ENCODE measurements at regions not wholly inside any gene's neighbourhood (a gene's known extent, or its start where the extent isn't known, plus 50 kb on each side); places are given as distances from the start of the nearest gene placed in this dataset.

DNA sequence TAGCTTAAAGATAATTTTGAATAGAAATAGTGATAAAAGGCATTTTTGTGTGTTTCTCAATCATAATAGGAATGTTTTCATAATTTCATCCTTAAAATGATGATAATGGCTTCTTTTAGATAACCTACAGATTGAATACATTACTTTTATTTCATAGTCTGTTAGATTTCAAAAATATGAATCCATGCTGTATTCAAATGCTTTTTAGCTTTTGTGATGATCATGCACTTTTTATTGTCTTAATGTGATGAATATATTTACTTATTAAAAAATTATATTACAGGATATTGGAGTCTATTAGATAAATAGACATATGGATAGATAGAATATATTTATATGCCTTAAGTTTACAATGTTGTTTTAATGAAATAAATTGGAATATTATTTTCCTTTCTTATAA, 886.8 kb upstream of the NOVA1 start:
- TF ChIP-seq CTCF (IDR thresholded peaks at IDR 0.05; ENCODE audit: borderline replicate concordance, insufficient read depth, low read depth, low read length), result no peak
- no peak overlapping the region for H3K4me3 ChIP-seq (ENCODE audit: low read depth, low read length)

- no peak for TF ChIP-seq CTCF (IDR thresholded peaks at IDR 0.05; ENCODE audit: borderline replicate concordance, insufficient read depth, low read depth, low read length)
- H3K4me3 ChIP-seq (ENCODE audit: low read depth, low read length), result no peak overlapping the region
These were observed 887.4 kb upstream of the NOVA1 start for GRCh38 chr14:27485193-27485592.

DNA sequence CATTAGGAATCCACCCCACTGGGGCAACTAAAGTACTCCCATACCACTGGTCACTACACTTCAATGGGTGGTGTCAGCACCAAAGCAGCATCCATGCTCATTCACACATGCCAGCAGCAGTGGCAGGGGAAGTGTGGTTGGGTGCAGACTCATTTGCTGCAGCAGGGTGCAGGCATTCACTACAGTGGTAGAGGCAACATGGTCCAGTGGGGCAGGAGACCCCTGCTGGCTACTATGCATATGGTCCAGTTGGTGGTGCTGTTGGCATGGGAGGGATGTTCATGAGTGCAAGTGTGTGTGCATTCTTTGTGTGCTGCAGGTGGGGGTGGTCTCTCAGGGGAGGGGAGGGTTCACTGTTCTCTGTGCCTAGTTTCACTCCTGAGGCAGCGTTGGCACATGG, 908.4 kb upstream of the NOVA1 start:
- TF ChIP-seq CTCF (IDR thresholded peaks at IDR 0.05; ENCODE audit: borderline replicate concordance, insufficient read depth, low read depth, low read length), result no peak
- no peak overlapping the region for H3K4me3 ChIP-seq (ENCODE audit: low read depth, low read length)

DNA sequence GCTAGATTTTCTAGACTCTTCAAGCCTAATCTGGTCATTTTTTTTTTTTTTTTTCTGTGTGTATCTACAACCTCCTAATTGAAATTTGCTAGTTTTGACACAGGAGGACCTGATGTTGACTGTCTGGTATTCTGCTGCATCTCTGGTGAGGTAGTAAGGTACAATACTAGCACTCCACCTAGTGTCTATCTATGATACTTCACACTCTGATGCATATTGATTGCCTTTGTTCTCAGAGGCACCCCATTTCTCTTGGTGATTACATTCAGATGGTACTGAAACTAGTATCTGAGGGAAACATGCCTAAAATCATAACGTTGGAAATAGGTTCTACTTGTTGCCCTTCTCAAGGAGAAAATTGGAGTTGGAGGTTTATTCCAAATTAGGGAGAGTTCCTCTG, 930.5 kb upstream of the NOVA1 start:
- no peak for TF ChIP-seq CTCF (IDR thresholded peaks at IDR 0.05; ENCODE audit: borderline replicate concordance, insufficient read depth, low read depth, low read length)

DNA sequence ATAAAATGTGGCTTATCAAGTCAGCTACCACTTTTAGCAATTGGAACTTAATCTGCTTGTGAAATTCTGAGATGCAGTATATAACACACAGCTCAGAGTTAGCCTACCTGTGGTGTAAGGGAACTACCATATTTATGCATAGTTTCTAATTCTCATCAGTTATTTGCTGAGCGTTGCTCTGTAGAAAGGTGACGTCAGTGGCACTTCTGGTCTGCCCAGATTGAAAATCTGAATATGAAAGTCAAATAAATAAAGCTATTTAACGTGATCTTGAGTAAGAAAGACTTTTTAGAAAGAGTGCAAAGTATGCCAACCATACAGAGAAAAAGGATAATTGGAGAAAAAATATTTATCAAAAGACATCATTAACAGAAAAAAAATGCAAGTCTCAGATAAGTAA, 938.9 kb upstream of the NOVA1 start:
- no peak for TF ChIP-seq CTCF (IDR thresholded peaks at IDR 0.05; ENCODE audit: borderline replicate concordance, insufficient read depth, low read depth, low read length)
- no peak overlapping the region for H3K4me3 ChIP-seq (ENCODE audit: low read depth, low read length)

More for the DNA sequence above, 930.5 kb upstream of the NOVA1 start:
- H3K4me3 ChIP-seq (ENCODE audit: low read depth, low read length), result no peak overlapping the region

GRCh38 chr14:27546111-27546510, 948.3 kb upstream of the NOVA1 start:
- H3K4me3 ChIP-seq (ENCODE audit: low read depth, low read length), result no peak overlapping the region

GRCh38 chr14:27553790-27554189, 956.0 kb upstream of the NOVA1 start:
- TF ChIP-seq CTCF (IDR thresholded peaks at IDR 0.05; ENCODE audit: borderline replicate concordance, insufficient read depth, low read depth, low read length), result no peak
- no peak overlapping the region for H3K4me3 ChIP-seq (ENCODE audit: low read depth, low read length)

More at GRCh38 chr14:27546111-27546510, 948.3 kb upstream of the NOVA1 start:
- no peak for TF ChIP-seq CTCF (IDR thresholded peaks at IDR 0.05; ENCODE audit: borderline replicate concordance, insufficient read depth, low read depth, low read length)

Measured in GM12875 (cell line).